AG09319 (cell line): ENCODE measurements at regions not wholly inside any gene's neighbourhood (a gene's known extent, or its start where the extent isn't known, plus 50 kb on each side); places are given as distances from the start of the nearest gene placed in this dataset.

Source experiments
- DNase-seq: peaks from one replicate; pipeline ENCODE4 v3.0.0-alpha.2; 2010; ENCODE audit warnings: low read depth; ENCODE audit errors: extremely low read depth
- TF ChIP-seq, protein P1 (sequence below): IDR thresholded peaks from 2 replicates; pipeline ENCODE4 v1.5.1; 2011; ENCODE audit warnings: low read depth, mild to moderate bottlenecking, inconsistent platforms, low read length, moderate library complexity

GRCh38 chr17:14971054-14971453 is 294.1 kb downstream of the PMP22 start:
- TF ChIP-seq, protein P1, sequence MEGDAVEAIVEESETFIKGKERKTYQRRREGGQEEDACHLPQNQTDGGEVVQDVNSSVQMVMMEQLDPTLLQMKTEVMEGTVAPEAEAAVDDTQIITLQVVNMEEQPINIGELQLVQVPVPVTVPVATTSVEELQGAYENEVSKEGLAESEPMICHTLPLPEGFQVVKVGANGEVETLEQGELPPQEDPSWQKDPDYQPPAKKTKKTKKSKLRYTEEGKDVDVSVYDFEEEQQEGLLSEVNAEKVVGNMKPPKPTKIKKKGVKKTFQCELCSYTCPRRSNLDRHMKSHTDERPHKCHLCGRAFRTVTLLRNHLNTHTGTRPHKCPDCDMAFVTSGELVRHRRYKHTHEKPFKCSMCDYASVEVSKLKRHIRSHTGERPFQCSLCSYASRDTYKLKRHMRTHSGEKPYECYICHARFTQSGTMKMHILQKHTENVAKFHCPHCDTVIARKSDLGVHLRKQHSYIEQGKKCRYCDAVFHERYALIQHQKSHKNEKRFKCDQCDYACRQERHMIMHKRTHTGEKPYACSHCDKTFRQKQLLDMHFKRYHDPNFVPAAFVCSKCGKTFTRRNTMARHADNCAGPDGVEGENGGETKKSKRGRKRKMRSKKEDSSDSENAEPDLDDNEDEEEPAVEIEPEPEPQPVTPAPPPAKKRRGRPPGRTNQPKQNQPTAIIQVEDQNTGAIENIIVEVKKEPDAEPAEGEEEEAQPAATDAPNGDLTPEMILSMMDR: no peak
- DNase-seq: no peak

DNA sequence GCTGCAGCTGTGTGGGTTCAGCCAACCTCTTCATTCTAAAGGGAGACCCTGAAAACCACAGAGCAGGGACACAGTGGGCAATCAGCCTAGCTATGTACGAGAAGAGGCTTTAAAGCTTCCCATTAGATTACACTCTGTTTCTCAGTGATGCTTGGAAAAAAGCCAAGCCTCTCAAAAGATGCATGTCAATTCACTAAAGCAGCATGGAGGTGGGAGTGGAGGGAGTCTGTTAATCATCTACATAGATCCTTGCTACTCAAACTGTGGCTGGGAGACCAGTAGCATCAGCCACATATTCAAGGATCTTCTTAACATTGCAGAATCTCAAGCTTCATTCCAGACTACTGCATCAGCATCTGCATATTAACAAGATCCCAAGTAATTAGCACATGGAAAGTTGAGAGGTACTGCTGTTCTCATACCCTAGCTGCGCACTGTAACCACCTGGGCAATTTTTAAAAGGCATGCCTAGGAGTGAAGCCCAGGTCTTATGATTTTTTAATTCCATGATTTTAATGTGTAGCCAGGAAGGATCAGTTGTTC is 305.9 kb downstream of the PMP22 start:
- TF ChIP-seq, protein P1: no peak
- DNase-seq: no peak

DNA sequence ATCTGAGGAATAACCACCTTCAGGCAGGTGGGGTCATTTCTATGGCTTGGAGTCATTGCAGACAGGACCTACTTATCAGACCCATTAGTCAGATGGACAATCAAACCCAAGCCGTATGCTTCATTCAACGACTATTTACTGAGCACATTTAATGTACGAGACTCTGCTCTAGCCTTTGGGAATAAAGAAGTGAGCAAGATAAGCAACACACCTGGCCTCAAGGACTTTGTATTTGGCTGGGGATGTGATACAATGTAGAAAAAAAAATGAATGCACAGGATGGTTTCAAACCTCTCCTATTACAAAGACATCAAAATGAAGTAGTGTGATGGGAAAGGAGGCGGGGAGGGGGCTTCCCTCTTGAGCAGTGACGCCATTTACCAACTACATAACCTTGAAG is 311.7 kb downstream of the PMP22 start:
- TF ChIP-seq, protein P1: no peak
- DNase-seq: no peak

GRCh38 chr17:14950686-14951085 is 314.4 kb downstream of the PMP22 start:
- TF ChIP-seq, protein P1: no peak
- no peak for DNase-seq

GRCh38 chr17:14950216-14950615 is 314.9 kb downstream of the PMP22 start:
- TF ChIP-seq, protein P1: no peak
- no peak for DNase-seq

DNA sequence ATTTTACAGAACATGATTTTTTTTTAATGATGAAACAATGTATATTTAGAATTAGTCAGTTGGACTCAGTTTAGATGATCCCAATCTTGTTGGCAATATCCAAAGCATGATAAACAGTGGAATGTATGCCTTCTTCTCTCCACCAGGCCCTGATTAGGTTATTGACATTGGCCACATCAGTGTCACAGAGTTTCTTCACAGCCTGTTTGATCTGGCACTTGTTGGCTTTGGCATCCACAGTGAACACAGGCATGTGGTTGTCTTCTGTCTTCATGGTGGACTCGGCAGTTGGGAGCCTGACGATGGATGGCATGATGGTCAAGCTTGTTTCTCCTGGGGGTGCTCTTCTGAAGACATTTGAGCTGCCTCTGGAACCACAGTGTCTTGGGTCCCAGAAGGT is 317.5 kb downstream of the PMP22 start:
- DNase-seq: no peak
- TF ChIP-seq, protein P1: no peak

GRCh38 chr17:14946481-14946880 is 318.6 kb downstream of the PMP22 start:
- TF ChIP-seq, protein P1: no peak

More at GRCh38 chr17:14946481-14946880, 318.6 kb downstream of the PMP22 start:
- DNase-seq: no peak
